K562 (cell line): ENCODE measurements at regions not wholly inside any gene's neighbourhood (a gene's known extent, or its start where the extent isn't known, plus 50 kb on each side); places are given as distances from the start of the nearest gene placed in this dataset.

Experiments
- ATAC-seq: fragments of 200-7000 bp; cut with Tn5 transposase; 3 replicates; pipeline ENCODE4 v1.9.1; 2020; ENCODE audit warnings: moderate library complexity
- BruUV-seq: library from RNA; stranded (reverse); fragments of 400-500 nt; replicated peaks from 2 replicates; lab custom pipeline; 2021; lab: Mats Ljungman, UMichigan
- CTCF ChIA-PET: fragments of 300-600 bp; formaldehyde crosslinking; extraction: SDS; loops from one replicate; lab custom pipeline; 2021; ENCODE audit warnings: low intra/inter-chr PET ratio; lab: Yijun Ruan, JAX
- POLR2A ChIA-PET: fragments of 300-600, 350-650 bp; sonication (Branson Sonifier 250); formaldehyde crosslinking; extraction: SDS; loops from one replicate; lab custom pipeline; 2021; ENCODE audit warnings: antibody characterized with exemption, inconsistent platforms; lab: Yijun Ruan, JAX
- DNase-seq, 4 experiments: peaks; one replicate each; pipeline versions ENCODE4 v3.0.0 to v3.0.0-alpha.2; 2011 to 2018; ENCODE audit warnings: low spot score in 3 of 4, mixed read lengths in 3 of 4; ENCODE audit errors: extremely low read depth in 1 of 4
- FAIRE-seq: peaks from 2 replicates; lab custom pipeline; 2011; peaks lifted over from hg19 to GRCh38; lab: Jason Lieb, UNC
- H2AFZ ChIP-seq: 2 replicates; pipeline ENCODE4 v1.6.0; 2011; ENCODE audit warnings: low read depth, low read length, control low read depth, inconsistent platforms
- H3K27ac ChIP-seq: fragments of 200-600 bp; 3 replicates; pipeline ENCODE4 v1.8.0; 2011; ENCODE audit warnings: low read depth, mild to moderate bottlenecking, control low read depth, inconsistent platforms, low read length, moderate library complexity, mixed read lengths; ENCODE audit errors: extremely low read depth
- H3K27me3 ChIP-seq, 2 experiments: fragments of 300-600 bp in 1 of 2; 2 replicates in 1 of 2; 3 replicates in 1 of 2; pipeline versions ENCODE4 v1.6.0 to v1.8.0; 2011; ENCODE audit warnings: inconsistent platforms in 2 of 2, low read length in 2 of 2, mild to moderate bottlenecking in 1 of 2, mixed read lengths in 1 of 2, moderate library complexity in 1 of 2; ENCODE audit not compliant: control insufficient read depth in 2 of 2, insufficient read depth in 2 of 2
- H3K36me3 ChIP-seq: fragments of 300-600 bp; 3 replicates; pipeline ENCODE4 v1.8.0; 2011; ENCODE audit warnings: mild to moderate bottlenecking, low read length, inconsistent platforms; ENCODE audit not compliant: control insufficient read depth, insufficient read depth
- H3K4me1 ChIP-seq, 2 experiments: fragments of 200-600 bp in 1 of 2; replicated peaks in 1 of 2; 2 replicates in 1 of 2; 3 replicates in 1 of 2; pipeline versions ENCODE4 v1.5.1 to v1.8.0; 2011; ENCODE audit warnings: inconsistent platforms in 2 of 2, low read length in 2 of 2, mild to moderate bottlenecking in 1 of 2, mixed read lengths in 1 of 2, moderate library complexity in 1 of 2; ENCODE audit not compliant: control insufficient read depth in 2 of 2, insufficient read depth in 2 of 2
- H3K4me2 ChIP-seq: 2 replicates; pipeline ENCODE4 v1.6.1; 2011; ENCODE audit warnings: low read length, control low read depth, inconsistent platforms, mixed read lengths; ENCODE audit not compliant: insufficient read depth
- H3K4me3 ChIP-seq: fragments of 200-600 bp; sonication (generic), shearing (Covaris generic); 2 replicates; pipeline ENCODE4 v1.5.1; 2016; ENCODE audit warnings: control low read depth, inconsistent platforms
- H3K79me2 ChIP-seq: fragments of 200-600 bp; 3 replicates; pipeline ENCODE4 v1.8.0; 2011; ENCODE audit warnings: low read length, inconsistent platforms; ENCODE audit not compliant: control insufficient read depth, insufficient read depth
- H3K9ac ChIP-seq, 2 experiments: 2 replicates each; pipeline versions ENCODE4 v1.6.0 to v1.6.1; 2011; ENCODE audit warnings: low read depth in 2 of 2, low read length in 2 of 2, control low read depth in 1 of 2, inconsistent platforms in 1 of 2, mild to moderate bottlenecking in 1 of 2, mixed read lengths in 1 of 2; ENCODE audit not compliant: insufficient read depth in 1 of 2
- H3K9me1 ChIP-seq: one replicate; pipeline ENCODE4 v1.6.0; 2011; ENCODE audit warnings: inconsistent platforms, mild to moderate bottlenecking, low read length, moderate library complexity; ENCODE audit not compliant: control insufficient read depth, insufficient read depth
- H3K9me3 ChIP-seq: replicated peaks from 2 replicates; pipeline ENCODE4 v1.5.1; 2011; ENCODE audit warnings: low read depth, low read length, inconsistent platforms; ENCODE audit not compliant: control insufficient read depth, insufficient read depth
- H4K20me1 ChIP-seq: replicated peaks from 2 replicates; pipeline ENCODE4 v1.6.1; 2011; ENCODE audit warnings: low read length, inconsistent platforms, mixed read lengths; ENCODE audit not compliant: control insufficient read depth, insufficient read depth
- CEBPB ChIP-seq: fragments of 450-650 bp; IDR thresholded peaks from 2 replicates; pipeline ENCODE4 v1.6.1; 2016; ENCODE audit warnings: missing genetic modification characterization, missing compliant biosample characterization
- CEBPG ChIP-seq, 3 experiments: fragments of 200-800 bp in 1 of 3; sonication (Bioruptor generic) in 1 of 3; sonication (generic) in 1 of 3; formaldehyde crosslinking in 1 of 3; IDR thresholded peaks in 2 of 3; conservative IDR thresholded peaks in 1 of 3; 2 replicates each; pipeline versions ENCODE4 v1.6.1 to v1.8.0; 2016 to 2022; ENCODE audit warnings: missing compliant biosample characterization in 2 of 3, missing genetic modification characterization in 2 of 3, mild to moderate bottlenecking in 1 of 3, missing genetic modification reagents in 1 of 3
- KLF16 ChIP-seq: IDR thresholded peaks from 2 replicates; pipeline ENCODE4 v1.6.1; 2016; ENCODE audit warnings: antibody characterized with exemption
- WGBS: fragments of 100-300 bp; shearing (Covaris generic); methylation state at CpG from one replicate; pipeline ENCODE4 v1.1.6; 2016; ENCODE audit warnings: low coverage, mixed read lengths; ENCODE audit not compliant: insufficient coverage; ENCODE audit errors: missing lambda C conversion rate; 5-methylcytosine and 5-hydroxymethylcytosine counted together
- in situ Hi-C: fragments of 300-500 bp; cut with MboI; formaldehyde crosslinking; loops from 4 replicates; pipeline ENCODE4 v1.15.0; 2018; ENCODE audit warnings: inconsistent platforms, mixed read lengths
- intact Hi-C: fragments of 100-400 bp; cut with micrococcal nuclease; formaldehyde crosslinking; loops from 2 replicates; pipeline ENCODE4 v1.14.2; 2022
- TF ChIP-seq, protein P1 (sequence below): fragments of 250-450 bp; sonication (Bioruptor Pico); IDR thresholded peaks from 2 replicates; pipeline ENCODE4 v1.9.0; 2021; ENCODE audit warnings: mild to moderate bottlenecking

DNA sequence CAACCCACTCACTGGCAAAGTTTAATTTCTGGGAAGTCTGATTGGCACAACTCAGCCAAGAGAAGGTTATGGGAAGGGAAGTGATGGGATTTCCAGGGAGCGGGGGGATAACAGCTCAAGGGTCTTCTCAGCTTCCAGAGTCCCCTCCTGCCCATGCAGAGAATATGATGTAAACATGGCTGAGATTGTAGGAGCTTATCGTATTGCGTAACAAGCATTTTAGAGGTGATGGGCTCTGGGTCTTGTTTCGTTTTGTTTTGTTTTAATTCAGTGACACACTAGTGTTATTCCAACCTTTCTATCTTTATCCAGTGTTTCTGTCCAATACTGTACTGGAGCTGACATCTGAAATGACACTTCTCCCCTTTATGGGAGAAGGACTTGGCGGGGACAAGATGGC lies 762.1 kb upstream of the TMEM132C start:
- H3K9ac ChIP-seq = no peak overlapping the region
- BruUV-seq = no TSS peak
- TF ChIP-seq, protein P1, sequence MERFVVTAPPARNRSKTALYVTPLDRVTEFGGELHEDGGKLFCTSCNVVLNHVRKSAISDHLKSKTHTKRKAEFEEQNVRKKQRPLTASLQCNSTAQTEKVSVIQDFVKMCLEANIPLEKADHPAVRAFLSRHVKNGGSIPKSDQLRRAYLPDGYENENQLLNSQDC (CRISPR knock-in tag) = no peak
- no peak for TF ChIP-seq CEBPG (CRISPR knock-in tag; IDR thresholded peaks at IDR 0.05)
- TF ChIP-seq CEBPG (tag; conservative IDR thresholded peaks at IDR 0.05 in 1 of 2, IDR thresholded peaks at IDR 0.05 in 1 of 2) = peak in 1 of 2 experiments; percentile 53; a peak in 2 of 4 replicates
- peak; percentile 40; the same call in 1 of the 2 replicates for TF ChIP-seq CEBPB (tag)
- intact Hi-C loops (no loop called here), in situ Hi-C loops (no loop called here)
- no peaks in the 10 kb centered on the region for H3K27me3 ChIP-seq
- no peaks in the 10 kb centered on the region for H3K9me1 ChIP-seq
- FAIRE-seq (no peak), ATAC-seq (no peak), DNase-seq (no peak)
- no peak overlapping the region for H2AFZ ChIP-seq
- no peaks in the 10 kb centered on the region for H3K36me3 ChIP-seq
- H3K79me2 ChIP-seq = no peaks in the 10 kb centered on the region
- ChIA-PET CTCF (no interaction called here), POLR2A (no interaction called here)
- WGBS = 3% methylated on average over 5 of the region's 5 CpGs
- no peak overlapping the region for H3K27ac ChIP-seq
- H3K4me1 ChIP-seq = no peaks in the 10 kb centered on the region
- no peaks in the 10 kb centered on the region for H4K20me1 ChIP-seq
- H3K4me2 ChIP-seq = no peak overlapping the region
- no peaks in the 10 kb centered on the region for H3K9me3 ChIP-seq
- no peak overlapping the region for H3K4me3 ChIP-seq

DNA sequence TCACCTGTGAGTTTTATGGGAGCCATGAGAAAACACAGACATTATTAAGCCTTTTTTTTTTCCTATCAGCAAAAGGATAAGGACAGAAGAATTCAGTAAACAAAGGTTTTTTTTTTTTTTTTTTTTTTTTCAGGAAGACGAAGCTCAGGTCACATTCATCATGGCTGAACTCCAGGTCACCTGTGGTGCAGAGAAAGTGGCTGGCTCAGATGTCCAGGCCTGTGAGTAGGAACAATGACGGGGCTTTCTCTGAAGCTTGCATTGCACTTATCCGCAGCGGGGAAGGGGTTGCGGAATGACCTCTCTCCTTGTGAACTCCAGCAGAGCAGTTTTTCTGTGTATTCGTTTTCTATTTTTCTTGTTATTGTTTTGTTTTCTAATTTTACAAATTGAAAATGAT lies 759.6 kb upstream of the TMEM132C start:
- no peak for TF ChIP-seq KLF16
- no peak overlapping the region for H3K27ac ChIP-seq
- BruUV-seq = no TSS peak
- no peak for DNase-seq
- H2AFZ ChIP-seq = no peak overlapping the region
- no peak overlapping the region for H3K9ac ChIP-seq
- no peaks in the 10 kb centered on the region for H3K27me3 ChIP-seq
- CTCF ChIA-PET = no interaction called here
- in situ Hi-C loops = no loop called here
- POLR2A ChIA-PET = no interaction called here
- H3K9me3 ChIP-seq = no peaks in the 10 kb centered on the region
- 4% methylated on average over 6 of the region's 6 CpGs for WGBS
- H3K4me2 ChIP-seq = no peak overlapping the region
- no peaks in the 10 kb centered on the region for H3K79me2 ChIP-seq
- no peak for ATAC-seq
- FAIRE-seq = no peak
- no peaks in the 10 kb centered on the region for H3K36me3 ChIP-seq
- H3K4me3 ChIP-seq = no peak overlapping the region
- intact Hi-C loops = no loop called here
- no peaks in the 10 kb centered on the region for H3K9me1 ChIP-seq
- H3K4me1 ChIP-seq = no peaks in the 10 kb centered on the region
- H4K20me1 ChIP-seq = no peaks in the 10 kb centered on the region
